ENCODE measurements at regions not wholly inside any gene's neighbourhood (a gene's known extent, or its start where the extent isn't known, plus 50 kb on each side); places are given as distances from the start of the nearest gene placed in this dataset.

- TF ChIP-seq, protein P1, sequence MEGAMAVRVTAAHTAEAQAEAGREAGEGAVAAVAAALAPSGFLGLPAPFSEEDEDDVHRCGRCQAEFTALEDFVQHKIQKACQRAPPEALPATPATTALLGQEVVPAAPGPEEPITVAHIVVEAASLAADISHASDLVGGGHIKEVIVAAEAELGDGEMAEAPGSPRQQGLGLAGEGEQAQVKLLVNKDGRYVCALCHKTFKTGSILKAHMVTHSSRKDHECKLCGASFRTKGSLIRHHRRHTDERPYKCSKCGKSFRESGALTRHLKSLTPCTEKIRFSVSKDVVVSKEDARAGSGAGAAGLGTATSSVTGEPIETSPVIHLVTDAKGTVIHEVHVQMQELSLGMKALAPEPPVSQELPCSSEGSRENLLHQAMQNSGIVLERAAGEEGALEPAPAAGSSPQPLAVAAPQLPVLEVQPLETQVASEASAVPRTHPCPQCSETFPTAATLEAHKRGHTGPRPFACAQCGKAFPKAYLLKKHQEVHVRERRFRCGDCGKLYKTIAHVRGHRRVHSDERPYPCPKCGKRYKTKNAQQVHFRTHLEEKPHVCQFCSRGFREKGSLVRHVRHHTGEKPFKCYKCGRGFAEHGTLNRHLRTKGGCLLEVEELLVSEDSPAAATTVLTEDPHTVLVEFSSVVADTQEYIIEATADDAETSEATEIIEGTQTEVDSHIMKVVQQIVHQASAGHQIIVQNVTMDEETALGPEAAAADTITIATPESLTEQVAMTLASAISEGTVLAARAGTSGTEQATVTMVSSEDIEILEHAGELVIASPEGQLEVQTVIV (IDR thresholded peaks at IDR 0.05; ENCODE audit: borderline replicate concordance, partially characterized antibody) = no peak
- peak; percentile 70 to 91; a peak in 3 of 4 replicates for TF ChIP-seq EP300 (IDR thresholded peaks at IDR 0.05; ENCODE audit: borderline replicate concordance in 1 of 2, control insufficient read depth in 1 of 2, low read depth in 2 of 2, low read length in 2 of 2)
- TF ChIP-seq USF2 (IDR thresholded peaks at IDR 0.05; ENCODE audit: borderline replicate concordance, low read depth, low read length) = no peak
- TF ChIP-seq JUNB (IDR thresholded peaks at IDR 0.05) = peak; percentile 99
- no peak for TF ChIP-seq YBX1 (IDR thresholded peaks at IDR 0.05)
- no peak for TF ChIP-seq SMAD5 (IDR thresholded peaks at IDR 0.05; ENCODE audit: low read depth)
- TF ChIP-seq SIN3A (IDR thresholded peaks at IDR 0.05; ENCODE audit: low read depth, low read length) = no peak
- no peak for TF ChIP-seq CHD4 (IDR thresholded peaks at IDR 0.05)
- TF ChIP-seq E2F8 (IDR thresholded peaks at IDR 0.05; ENCODE audit: low read depth, partially characterized antibody) = no peak
- no peak for TF ChIP-seq ESRRA (IDR thresholded peaks at IDR 0.05; ENCODE audit: low read length)
- no peak for TF ChIP-seq SREBF2 (IDR thresholded peaks at IDR 0.05; ENCODE audit: low read length)
- TF ChIP-seq CEBPB (IDR thresholded peaks at IDR 0.05; ENCODE audit: borderline replicate concordance in 1 of 2, low read depth in 2 of 2, low read length in 2 of 2) = peak in 1 of 2 experiments; percentile 99; a peak in 2 of 4 replicates
- no peak for TF ChIP-seq NFYA (IDR thresholded peaks at IDR 0.05; ENCODE audit: borderline replicate concordance, low read depth, low read length)
- TF ChIP-seq EGR1 (IDR thresholded peaks at IDR 0.05; ENCODE audit: borderline replicate concordance in 1 of 2, low read depth in 2 of 2, low read length in 2 of 2) = 0 out of 3 replicates have a peak, but pooled peaks of 1 of the 2 experiments have one; percentile 19
- peak; percentile 98 for TF ChIP-seq BCL11A (IDR thresholded peaks at IDR 0.05; ENCODE audit: low read depth, low read length)
- TF ChIP-seq, protein P2, sequence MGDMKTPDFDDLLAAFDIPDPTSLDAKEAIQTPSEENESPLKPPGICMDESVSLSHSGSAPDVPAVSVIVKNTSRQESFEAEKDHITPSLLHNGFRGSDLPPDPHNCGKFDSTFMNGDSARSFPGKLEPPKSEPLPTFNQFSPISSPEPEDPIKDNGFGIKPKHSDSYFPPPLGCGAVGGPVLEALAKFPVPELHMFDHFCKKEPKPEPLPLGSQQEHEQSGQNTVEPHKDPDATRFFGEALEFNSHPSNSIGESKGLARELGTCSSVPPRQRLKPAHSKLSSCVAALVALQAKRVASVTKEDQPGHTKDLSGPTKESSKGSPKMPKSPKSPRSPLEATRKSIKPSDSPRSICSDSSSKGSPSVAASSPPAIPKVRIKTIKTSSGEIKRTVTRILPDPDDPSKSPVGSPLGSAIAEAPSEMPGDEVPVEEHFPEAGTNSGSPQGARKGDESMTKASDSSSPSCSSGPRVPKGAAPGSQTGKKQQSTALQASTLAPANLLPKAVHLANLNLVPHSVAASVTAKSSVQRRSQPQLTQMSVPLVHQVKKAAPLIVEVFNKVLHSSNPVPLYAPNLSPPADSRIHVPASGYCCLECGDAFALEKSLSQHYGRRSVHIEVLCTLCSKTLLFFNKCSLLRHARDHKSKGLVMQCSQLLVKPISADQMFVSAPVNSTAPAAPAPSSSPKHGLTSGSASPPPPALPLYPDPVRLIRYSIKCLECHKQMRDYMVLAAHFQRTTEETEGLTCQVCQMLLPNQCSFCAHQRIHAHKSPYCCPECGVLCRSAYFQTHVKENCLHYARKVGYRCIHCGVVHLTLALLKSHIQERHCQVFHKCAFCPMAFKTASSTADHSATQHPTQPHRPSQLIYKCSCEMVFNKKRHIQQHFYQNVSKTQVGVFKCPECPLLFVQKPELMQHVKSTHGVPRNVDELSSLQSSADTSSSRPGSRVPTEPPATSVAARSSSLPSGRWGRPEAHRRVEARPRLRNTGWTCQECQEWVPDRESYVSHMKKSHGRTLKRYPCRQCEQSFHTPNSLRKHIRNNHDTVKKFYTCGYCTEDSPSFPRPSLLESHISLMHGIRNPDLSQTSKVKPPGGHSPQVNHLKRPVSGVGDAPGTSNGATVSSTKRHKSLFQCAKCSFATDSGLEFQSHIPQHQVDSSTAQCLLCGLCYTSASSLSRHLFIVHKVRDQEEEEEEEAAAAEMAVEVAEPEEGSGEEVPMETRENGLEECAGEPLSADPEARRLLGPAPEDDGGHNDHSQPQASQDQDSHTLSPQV (IDR thresholded peaks at IDR 0.05) = no peak
- peak; percentile 80 for TF ChIP-seq CBFB (IDR thresholded peaks at IDR 0.05; ENCODE audit: low read depth)
- peak; percentile 53; the same call in 1 of the 2 replicates for TF ChIP-seq CHD2 (IDR thresholded peaks at IDR 0.05; ENCODE audit: borderline replicate concordance, low read depth, low read length)
- TF ChIP-seq ZNF207 (IDR thresholded peaks at IDR 0.05; ENCODE audit: borderline replicate concordance) = no peak
- peak; percentile 46; the same call in 1 of the 2 replicates for TF ChIP-seq CBX5 (IDR thresholded peaks at IDR 0.05; ENCODE audit: low read depth)
These were observed 202.1 kb downstream of the PTEN start (continued) for GRCh38 chr10:88065383-88066049.

Measured in GM12878 (cell line).